AG09309 (cell line): ENCODE measurements at regions not wholly inside any gene's neighbourhood (a gene's known extent, or its start where the extent isn't known, plus 50 kb on each side); places are given as distances from the start of the nearest gene placed in this dataset.

Experiments used
- DNase-seq: peaks from one replicate; pipeline ENCODE4 v3.0.0-alpha.2; 2010; ENCODE audit warnings: low read depth
- H3K4me3 ChIP-seq: 2 replicates; pipeline ENCODE4 v1.5.1; 2011; ENCODE audit warnings: mild to moderate bottlenecking, low read depth, low read length, moderate library complexity; ENCODE audit not compliant: control insufficient read depth
- CTCF ChIP-seq: IDR thresholded peaks from 2 replicates; pipeline ENCODE4 v1.5.1; 2011; ENCODE audit warnings: mild to moderate bottlenecking, low read depth, low read length, inconsistent platforms; ENCODE audit not compliant: insufficient read depth, control insufficient read depth; ENCODE audit errors: missing control alignments

GRCh38 chr4:60944060-60944459, 256.1 kb upstream of the ADGRL3 start:
- no peak for DNase-seq
- no peak for TF ChIP-seq CTCF

GRCh38 chr4:60945641-60946040, 254.5 kb upstream of the ADGRL3 start:
- DNase-seq = no peak
- TF ChIP-seq CTCF = no peak

More at GRCh38 chr4:60944060-60944459, 256.1 kb upstream of the ADGRL3 start:
- H3K4me3 ChIP-seq = no peak overlapping the region

GRCh38 chr4:60948008-60948407, 252.1 kb upstream of the ADGRL3 start:
- H3K4me3 ChIP-seq = no peak overlapping the region
- no peak for DNase-seq
- no peak for TF ChIP-seq CTCF

More at GRCh38 chr4:60945641-60946040, 254.5 kb upstream of the ADGRL3 start:
- H3K4me3 ChIP-seq = no peak overlapping the region

GRCh38 chr4:60952921-60953320, 247.2 kb upstream of the ADGRL3 start:
- DNase-seq = no peak
- no peak for TF ChIP-seq CTCF

GRCh38 chr4:60953826-60954225, 246.3 kb upstream of the ADGRL3 start:
- H3K4me3 ChIP-seq = no peak overlapping the region
- no peak for TF ChIP-seq CTCF
- DNase-seq = no peak

More at GRCh38 chr4:60952921-60953320, 247.2 kb upstream of the ADGRL3 start:
- no peak overlapping the region for H3K4me3 ChIP-seq

GRCh38 chr4:60962286-60962685, 237.8 kb upstream of the ADGRL3 start:
- H3K4me3 ChIP-seq = no peak overlapping the region
- TF ChIP-seq CTCF = no peak
- no peak for DNase-seq

GRCh38 chr4:60981534-60981933, 218.6 kb upstream of the ADGRL3 start:
- TF ChIP-seq CTCF = no peak
- DNase-seq = no peak
- no peak overlapping the region for H3K4me3 ChIP-seq
